ENCODE measurements at regions not wholly inside any gene's neighbourhood (a gene's known extent, or its start where the extent isn't known, plus 50 kb on each side); places are given as distances from the start of the nearest gene placed in this dataset.

DNA sequence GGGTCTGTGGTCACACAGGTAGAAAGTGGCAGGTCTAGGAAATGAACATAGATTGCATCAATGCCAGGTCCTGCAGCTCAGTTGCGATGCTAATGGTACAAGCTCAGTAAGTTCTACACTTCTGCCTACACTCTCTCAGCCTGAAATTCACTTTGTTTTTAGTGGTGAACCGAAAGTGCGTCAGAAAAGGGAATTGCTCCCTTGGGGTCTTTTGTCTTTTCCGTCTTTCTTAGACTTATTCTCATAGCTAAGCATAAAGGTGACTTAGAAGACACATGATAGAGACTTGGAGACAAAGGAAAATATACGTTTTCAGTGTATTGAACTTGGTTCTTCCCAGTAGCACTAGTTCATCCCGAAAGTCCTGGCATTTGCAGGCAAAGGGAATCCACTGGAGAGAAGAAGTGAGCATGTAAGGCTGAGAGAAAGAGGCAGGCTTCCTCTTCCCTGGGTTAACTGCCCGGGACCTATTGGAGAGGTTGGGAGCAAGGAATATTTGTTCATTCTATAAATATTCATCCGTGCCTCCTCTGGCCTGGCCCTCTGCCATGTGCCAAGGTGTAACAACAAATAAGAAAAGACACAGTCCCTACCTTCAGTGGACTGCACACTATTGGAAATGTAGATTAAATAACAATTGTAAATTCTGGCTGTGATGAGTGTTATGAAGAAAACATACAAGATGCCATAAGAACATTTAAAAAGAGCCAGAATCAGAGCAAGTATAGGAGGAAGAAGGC is 785.8 kb downstream of the MED13L start:
- H3K4me3 ChIP-seq (ENCODE audit: extremely low read depth in 1 of 4, insufficient read depth in 2 of 4, low read depth in 3 of 4, low read length in 4 of 4): no peak overlapping the region
- 81% methylated on average over 8 of the region's 8 CpGs; no CpG with 5 or more reads in 1 of the 2 experiments for WGBS, 2 experiments (ENCODE audit: extremely low coverage in 1 of 2, insufficient coverage in 1 of 2, insufficient read length in 1 of 2, insufficient replicate concordance in 2 of 2, low coverage in 1 of 2, low lambda C conversion rate in 2 of 2, missing lambda C conversion rate in 1 of 2)
- H2BK12ac ChIP-seq (ENCODE audit: low read depth, low read length): no peak overlapping the region; the same call in 1 of the 2 replicates
- H3K9ac ChIP-seq (replicated peaks in 1 of 4; ENCODE audit: extremely low read depth in 1 of 4, low read depth in 3 of 4, low read length in 3 of 4): no peak overlapping the region
- no peaks in the 10 kb centered on the region for H3K9me3 ChIP-seq (ENCODE audit: insufficient read depth in 2 of 2, low read depth in 1 of 2, low read length in 1 of 2)
- CTCF ChIA-PET (ENCODE audit: partially characterized antibody): interaction anchor here (0.8 kb wide), 1 partner anchor 21 kb away, joined by 3 read pairs; no protein-coding TSS in a partner anchor
- no peak overlapping the region for H3K23ac ChIP-seq (ENCODE audit: insufficient read length)
- 0 out of 2 replicates have a peak overlapping the region, but pooled peaks have one; percentile 28 for H2BK20ac ChIP-seq (ENCODE audit: low read length)
- no peaks in the 10 kb centered on the region for H4K20me1 ChIP-seq (replicated peaks in 1 of 2; ENCODE audit: control insufficient read depth in 1 of 2, insufficient read depth in 2 of 2, low read length in 2 of 2)
- POLR2A ChIA-PET (ENCODE audit: partially characterized antibody): no interaction called here
- no peaks in the 10 kb centered on the region for H3K79me2 ChIP-seq (ENCODE audit: control insufficient read depth in 1 of 2, insufficient read depth in 2 of 2, low read length in 2 of 2)
- no peak overlapping the region for H3K18ac ChIP-seq (ENCODE audit: extremely low read depth, low read length)
- peak overlapping the region; percentile 57 for H2AFZ ChIP-seq (ENCODE audit: low read length)
- no peak overlapping the region for H4K91ac ChIP-seq (replicated peaks; ENCODE audit: insufficient read length, low read length)
- H3K27me3 ChIP-seq (replicated peaks in 1 of 4; ENCODE audit: control insufficient read depth in 3 of 4, extremely low read depth in 1 of 4, insufficient read depth in 3 of 4, low read length in 3 of 4): no peaks in the 10 kb centered on the region
- H3K4me2 ChIP-seq (ENCODE audit: insufficient read depth in 1 of 2, low read depth in 2 of 2, low read length in 2 of 2): no peak overlapping the region
- no peak for DNase-seq (ENCODE audit: low read depth in 1 of 2, low spot score in 2 of 2)
- H2BK120ac ChIP-seq (replicated peaks; ENCODE audit: low read depth, low read length): no peak overlapping the region
- H2BK15ac ChIP-seq (ENCODE audit: low read length): no peak overlapping the region
- no peak overlapping the region for H3K4ac ChIP-seq (replicated peaks; ENCODE audit: insufficient read length, low read depth, low read length)
- no peak overlapping the region for H4K8ac ChIP-seq (ENCODE audit: extremely low read depth, insufficient read depth, low read length)
- FAIRE-seq: no peak
- H2AK5ac ChIP-seq (ENCODE audit: low read depth, low read length): no peak overlapping the region
- H3K14ac ChIP-seq (ENCODE audit: insufficient read length): no peak overlapping the region
- no peaks in the 10 kb centered on the region for H3K36me3 ChIP-seq (ENCODE audit: control insufficient read depth in 2 of 4, insufficient read depth in 4 of 4, low read length in 3 of 4)
- H3K4me1 ChIP-seq (replicated peaks in 1 of 4; ENCODE audit: control insufficient read depth in 3 of 4, insufficient read depth in 4 of 4, low read length in 3 of 4): no peaks in the 10 kb centered on the region
- H4K5ac ChIP-seq (ENCODE audit: insufficient read length, low read depth, low read length): no peak overlapping the region
- no peak overlapping the region for H3K27ac ChIP-seq (ENCODE audit: low read depth, low read length)
- H2BK5ac ChIP-seq (ENCODE audit: low read depth, low read length): no peak overlapping the region
- no peak overlapping the region for H3K56ac ChIP-seq (replicated peaks; ENCODE audit: insufficient read length, low read depth, low read length)
- no peaks in the 10 kb centered on the region for H3K23me2 ChIP-seq (ENCODE audit: low read depth, low read length)
- no peaks in the 10 kb centered on the region for H3K79me1 ChIP-seq (ENCODE audit: low read depth, low read length)

Measured in H1 (cell line).